CD4-positive, CD25-positive, alpha-beta regulatory T cell (primary cell): ENCODE measurements at regions not wholly inside any gene's neighbourhood (a gene's known extent, or its start where the extent isn't known, plus 50 kb on each side); places are given as distances from the start of the nearest gene placed in this dataset.
"Not testable (repeated sequence)": the region's sequence is repeated elsewhere in the genome, so short reads cannot be mapped to it uniquely, and the experiment has no call there.

Experiments
- ATAC-seq, 2 donors: fragments of 150-1000 bp; cut with Tn5 transposase; one replicate each; pipeline ENCODE4 v1.10.0; 2021; ENCODE audit warnings: low read depth in 2 of 2, moderate number of reproducible peaks in 2 of 2, moderate library complexity in 1 of 2
- DNase-seq, 3 donors: peaks; one replicate each; pipeline versions ENCODE4 v3.0.0 to v3.0.0-alpha.2; 2012 to 2022; ENCODE audit warnings: mixed read lengths in 1 of 3
- H3K27ac ChIP-seq: one replicate; pipeline ENCODE4 v1.7.0; 2013; ENCODE audit warnings: mild to moderate bottlenecking, low read length; ENCODE audit not compliant: insufficient read depth, poor library complexity, severe bottlenecking
- H3K27me3 ChIP-seq: one replicate; pipeline ENCODE4 v1.7.0; 2013; ENCODE audit warnings: low read length; ENCODE audit not compliant: control insufficient read depth, insufficient read depth
- H3K36me3 ChIP-seq: one replicate; pipeline ENCODE4 v1.7.0; 2013; ENCODE audit warnings: mild to moderate bottlenecking, low read length, moderate library complexity; ENCODE audit not compliant: control insufficient read depth, insufficient read depth
- H3K4me1 ChIP-seq: 2 replicates; pipeline ENCODE4 v1.7.0; 2013; ENCODE audit warnings: mild to moderate bottlenecking, low read length; ENCODE audit not compliant: insufficient read depth, control insufficient read depth, poor library complexity, severe bottlenecking
- H3K4me3 ChIP-seq: one replicate; pipeline ENCODE4 v1.7.0; 2013; ENCODE audit warnings: low read depth, mild to moderate bottlenecking, low read length, moderate library complexity
- H3K9me3 ChIP-seq, 2 experiments: 1 replicate in 1 of 2; 2 replicates in 1 of 2; pipeline ENCODE4 v1.7.0; 2013; ENCODE audit warnings: low read length in 2 of 2, mild to moderate bottlenecking in 1 of 2, moderate library complexity in 1 of 2; ENCODE audit not compliant: control insufficient read depth in 2 of 2
- H3K27ac Mint-ChIP-seq, 3 donors: one replicate each; pipeline ENCODE4 v1.8.0; 2020 to 2022; ENCODE audit warnings: mild to moderate bottlenecking in 3 of 3, mixed read lengths in 3 of 3, moderate library complexity in 2 of 3
- H3K27me3 Mint-ChIP-seq: one replicate; pipeline ENCODE4 v1.8.0; 2022; ENCODE audit warnings: mild to moderate bottlenecking, mixed read lengths
- H3K36me3 Mint-ChIP-seq: one replicate; pipeline ENCODE4 v1.8.0; 2020; ENCODE audit warnings: mixed read lengths
- H3K4me1 Mint-ChIP-seq, 4 donors: one replicate each; pipeline ENCODE4 v1.8.0; 2020 to 2022; ENCODE audit warnings: mixed read lengths in 4 of 4, mild to moderate bottlenecking in 1 of 4
- H3K4me3 Mint-ChIP-seq, 4 donors: one replicate each; pipeline ENCODE4 v1.8.0; 2020 to 2022; ENCODE audit warnings: mild to moderate bottlenecking in 4 of 4, mixed read lengths in 4 of 4, moderate library complexity in 3 of 4
- H3K9me3 Mint-ChIP-seq, 7 donors: one replicate each; pipeline ENCODE4 v1.8.0; 2020 to 2022; ENCODE audit warnings: mixed read lengths in 7 of 7, mild to moderate bottlenecking in 3 of 7, moderate library complexity in 2 of 7

DNA sequence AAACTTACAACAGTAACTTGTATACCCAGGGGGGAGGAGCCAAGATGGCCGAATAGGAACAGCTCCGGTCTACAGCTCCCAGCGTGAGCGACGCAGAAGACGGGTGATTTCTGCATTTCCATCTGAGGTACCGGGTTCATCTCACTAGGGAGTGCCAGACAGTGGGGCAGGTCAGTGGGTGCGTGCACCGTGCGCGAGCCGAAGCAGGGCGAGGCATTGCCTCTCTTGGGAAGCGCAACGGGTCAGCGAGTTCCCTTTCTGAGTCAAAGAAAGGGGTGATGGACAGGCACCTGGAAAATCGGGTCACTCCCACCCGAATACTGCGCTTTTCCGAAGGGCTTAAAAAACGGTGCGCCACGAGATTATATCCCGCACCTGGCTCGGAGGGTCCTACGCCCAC, 278.8 kb downstream of the FAM47B start:
- not testable (repeated sequence) for H3K27me3 Mint-ChIP-seq, H3K4me3 ChIP-seq, H3K27ac Mint-ChIP-seq, H3K36me3 ChIP-seq, H3K4me1 Mint-ChIP-seq, DNase-seq, H3K4me1 ChIP-seq, H3K27me3 ChIP-seq, H3K9me3 Mint-ChIP-seq, H3K4me3 Mint-ChIP-seq, H3K36me3 Mint-ChIP-seq, ATAC-seq, H3K9me3 ChIP-seq, H3K27ac ChIP-seq

DNA sequence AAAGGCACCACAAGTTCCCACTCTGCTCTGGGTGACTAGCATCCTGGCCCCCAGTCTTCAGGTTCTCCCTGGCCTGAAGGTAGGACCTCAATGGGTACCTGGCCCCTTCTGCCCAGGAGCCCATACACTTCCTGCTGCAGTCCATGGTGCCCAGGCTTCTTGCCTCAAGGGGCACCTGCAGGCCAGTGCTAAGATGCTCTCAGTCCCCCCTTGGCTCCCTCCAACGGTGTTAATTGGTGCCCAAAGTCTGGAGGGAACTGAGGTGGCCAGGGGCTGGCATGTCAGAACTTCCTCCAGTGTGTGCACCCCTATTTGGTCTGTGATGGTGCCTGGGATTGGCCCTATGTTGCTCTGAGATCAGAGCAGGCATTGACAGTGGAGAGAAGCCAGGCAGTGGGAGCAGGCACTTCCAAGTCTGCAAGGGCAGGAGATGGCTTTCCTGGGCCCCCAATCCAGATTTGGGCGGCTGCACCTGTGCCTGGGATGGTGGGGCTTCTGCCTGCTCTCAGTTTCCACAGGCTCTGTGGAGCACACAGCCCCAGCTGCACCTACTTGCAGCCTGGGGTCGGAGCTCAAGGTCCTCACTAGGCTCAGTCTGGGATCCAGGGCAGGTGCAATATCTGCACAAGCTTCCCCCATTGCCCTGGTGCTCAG, 301.6 kb downstream of the FAM47B start:
- Histone ChIP-seq H3K9me3 (no peaks in the 10 kb centered on the region), H3K4me1 (no peaks in the 10 kb centered on the region), H3K27ac (no peak overlapping the region), H3K36me3 (no peaks in the 10 kb centered on the region), H3K27me3 (no peaks in the 10 kb centered on the region), H3K4me3 (no peak overlapping the region)
- Mint-ChIP-seq H3K27ac (no peak overlapping the region), H3K4me3 (no peak overlapping the region), H3K36me3 (no peaks in the 10 kb centered on the region), H3K27me3 (no peaks in the 10 kb centered on the region), H3K9me3 (peaks cover 0 to 3% (median 0%) of the 10 kb centered on the region in 7 donors), H3K4me1 (no peaks in the 10 kb centered on the region)
- DNase-seq (no peak), ATAC-seq (no peak)

DNA sequence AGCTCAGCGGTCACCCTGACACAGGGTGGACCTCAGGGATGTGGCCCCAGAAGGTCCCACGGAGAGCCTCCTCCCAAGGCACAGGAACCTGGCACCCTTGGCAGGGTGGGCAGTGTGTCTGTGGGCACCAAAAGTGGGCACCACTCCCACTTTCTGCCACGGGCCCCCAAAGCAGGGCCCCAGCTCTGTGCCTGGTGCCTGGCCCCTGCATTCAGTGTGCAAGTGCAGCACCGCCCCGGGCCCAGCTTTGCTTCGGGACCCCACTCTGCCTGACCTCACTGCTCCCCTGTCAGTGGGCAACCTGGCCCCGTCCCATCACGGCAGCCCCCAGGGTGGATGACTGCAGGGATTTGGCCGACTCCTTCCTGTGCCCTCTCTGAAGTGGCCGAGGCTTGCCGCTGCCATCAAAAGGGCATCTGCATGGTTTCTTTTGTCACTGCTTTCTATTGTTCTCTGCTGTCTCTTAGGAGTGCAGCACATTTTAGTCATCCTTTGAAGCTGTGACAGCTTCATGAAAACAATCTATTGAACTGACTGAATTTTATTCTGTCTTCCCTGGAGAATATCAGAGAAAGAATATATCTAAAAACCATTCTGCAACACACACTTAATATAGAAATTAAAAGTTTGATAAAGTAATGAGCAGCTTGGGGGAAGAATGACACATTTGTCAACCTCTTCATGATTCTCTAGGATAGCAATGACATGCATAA, 302.4 kb downstream of the FAM47B start:
- H3K9me3 Mint-ChIP-seq = peaks cover 0 to 3% (median 0%) of the 10 kb centered on the region in 7 donors
- Histone ChIP-seq H3K36me3 (no peaks in the 10 kb centered on the region), H3K9me3 (no peaks in the 10 kb centered on the region), H3K27ac (no peak overlapping the region), H3K4me1 (no peaks in the 10 kb centered on the region), H3K27me3 (no peaks in the 10 kb centered on the region), H3K4me3 (no peak overlapping the region)
- no peaks in the 10 kb centered on the region for H3K4me1 Mint-ChIP-seq
- ATAC-seq = no peak
- H3K27me3 Mint-ChIP-seq = no peaks in the 10 kb centered on the region
- no peak overlapping the region for H3K4me3 Mint-ChIP-seq
- DNase-seq = no peak
- H3K27ac Mint-ChIP-seq = no peak overlapping the region
- H3K36me3 Mint-ChIP-seq = no peaks in the 10 kb centered on the region

DNA sequence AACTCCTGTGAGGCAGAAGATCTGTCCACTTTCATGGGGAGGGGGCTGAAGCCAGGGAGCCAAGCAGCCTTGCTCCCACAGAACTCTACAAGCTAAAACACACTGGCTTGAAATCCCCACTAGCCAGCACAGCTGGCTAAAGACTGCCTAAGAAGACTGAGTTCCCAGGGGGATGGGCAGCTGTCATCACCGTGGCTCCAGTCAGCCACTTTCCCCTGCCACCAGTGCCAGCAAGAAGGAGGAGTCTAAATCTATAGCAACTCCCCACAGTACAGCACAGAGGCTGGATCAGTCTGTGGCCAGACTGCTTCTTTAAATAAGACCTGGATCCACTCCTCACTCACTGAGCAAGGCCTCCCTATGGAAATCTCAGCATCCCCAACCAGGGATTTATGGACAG, 308.6 kb downstream of the FAM47B start:
- Histone ChIP-seq H3K4me3 (no peak overlapping the region), H3K27ac (no peak overlapping the region), H3K27me3 (no peaks in the 10 kb centered on the region), H3K9me3 (no peaks in the 10 kb centered on the region), H3K4me1 (no peaks in the 10 kb centered on the region), H3K36me3 (no peaks in the 10 kb centered on the region)
- no peaks in the 10 kb centered on the region for H3K4me1 Mint-ChIP-seq
- DNase-seq (no peak), ATAC-seq (no peak)
- no peaks in the 10 kb centered on the region for H3K36me3 Mint-ChIP-seq
- H3K9me3 Mint-ChIP-seq = peaks cover 0 to 2% (median 0%) of the 10 kb centered on the region in 7 donors
- H3K4me3 Mint-ChIP-seq = no peak overlapping the region
- no peaks in the 10 kb centered on the region for H3K27me3 Mint-ChIP-seq
- H3K27ac Mint-ChIP-seq = no peak overlapping the region

DNA sequence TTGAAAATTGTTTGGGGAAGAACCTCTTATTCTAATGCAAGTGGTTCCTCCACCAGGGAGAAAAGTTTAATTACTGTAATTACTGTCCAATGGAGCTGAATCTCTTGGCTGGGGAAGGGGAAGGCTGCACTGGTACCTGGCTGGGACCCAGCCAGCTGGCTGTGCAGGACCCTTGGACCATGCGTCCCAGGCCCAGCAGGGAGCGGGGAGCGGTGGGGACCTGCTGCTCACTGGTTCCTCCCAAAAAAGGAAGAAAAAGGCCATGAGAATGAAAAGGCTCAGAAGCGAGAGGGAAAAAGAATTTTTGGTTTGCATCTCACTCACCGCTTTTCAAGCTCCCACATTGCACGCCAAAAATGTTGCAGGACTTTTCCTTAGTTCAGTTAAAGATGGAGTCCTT, 333.5 kb downstream of the FAM47B start:
- H3K4me1 Mint-ChIP-seq = no peaks in the 10 kb centered on the region
- H3K4me1 ChIP-seq = no peaks in the 10 kb centered on the region
- DNase-seq = no peak
- no peak overlapping the region for H3K27ac Mint-ChIP-seq
- H3K27me3 Mint-ChIP-seq = no peaks in the 10 kb centered on the region
- H3K27me3 ChIP-seq = no peaks in the 10 kb centered on the region
- no peak for ATAC-seq
- no peaks in the 10 kb centered on the region for H3K36me3 ChIP-seq
- no peak overlapping the region for H3K27ac ChIP-seq
- H3K9me3 Mint-ChIP-seq = peaks cover 0 to 1% (median under 1%) of the 10 kb centered on the region in 7 donors
- H3K36me3 Mint-ChIP-seq = no peaks in the 10 kb centered on the region
- H3K9me3 ChIP-seq = no peaks in the 10 kb centered on the region
- no peak overlapping the region for H3K4me3 Mint-ChIP-seq
- no peak overlapping the region for H3K4me3 ChIP-seq

DNA sequence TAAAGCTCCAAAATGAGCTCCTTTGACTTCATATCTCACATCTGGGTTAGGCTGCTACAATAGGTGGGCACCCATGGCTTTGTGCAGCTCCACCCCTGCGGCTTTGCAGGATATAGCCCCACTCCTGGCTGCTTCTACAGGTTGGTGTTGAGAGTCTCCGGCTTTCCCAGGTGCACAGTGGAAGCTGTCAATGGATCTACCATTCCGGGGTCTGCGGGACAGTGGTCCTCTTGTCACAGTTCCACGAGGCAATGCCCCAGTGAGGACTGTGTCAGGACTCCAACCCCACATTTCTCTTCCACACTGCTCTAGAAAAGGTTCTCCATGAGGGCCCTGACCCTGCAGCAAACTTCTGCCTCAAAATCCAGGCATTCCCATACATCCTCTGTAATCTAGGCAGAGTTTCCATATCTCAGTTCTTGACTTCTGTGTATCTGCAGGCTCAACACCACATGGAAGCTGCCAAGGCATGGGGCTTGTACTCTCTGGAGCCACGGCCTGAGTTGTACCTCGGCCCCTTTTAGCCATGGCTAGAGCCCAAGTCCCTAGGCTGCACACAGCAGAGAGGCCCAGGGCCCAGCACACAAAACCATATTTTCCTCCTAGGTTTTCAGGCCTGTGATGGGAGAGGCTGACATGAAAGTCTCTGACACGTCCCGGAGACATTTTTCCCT, 342.8 kb downstream of the FAM47B start:
- Histone ChIP-seq H3K4me1 (no peaks in the 10 kb centered on the region), H3K36me3 (no peaks in the 10 kb centered on the region), H3K27me3 (no peaks in the 10 kb centered on the region), H3K4me3 (no peak overlapping the region), H3K9me3 (peaks cover 0 to 4% of the 10 kb centered on the region in 2 experiments), H3K27ac (no peak overlapping the region)
- DNase-seq (no peak), ATAC-seq (no peak)
- Mint-ChIP-seq H3K27me3 (no peaks in the 10 kb centered on the region), H3K9me3 (peaks cover 0 to 10% (median 1%) of the 10 kb centered on the region in 7 donors), H3K36me3 (no peaks in the 10 kb centered on the region), H3K27ac (no peak overlapping the region), H3K4me3 (no peak overlapping the region), H3K4me1 (no peaks in the 10 kb centered on the region)

DNA sequence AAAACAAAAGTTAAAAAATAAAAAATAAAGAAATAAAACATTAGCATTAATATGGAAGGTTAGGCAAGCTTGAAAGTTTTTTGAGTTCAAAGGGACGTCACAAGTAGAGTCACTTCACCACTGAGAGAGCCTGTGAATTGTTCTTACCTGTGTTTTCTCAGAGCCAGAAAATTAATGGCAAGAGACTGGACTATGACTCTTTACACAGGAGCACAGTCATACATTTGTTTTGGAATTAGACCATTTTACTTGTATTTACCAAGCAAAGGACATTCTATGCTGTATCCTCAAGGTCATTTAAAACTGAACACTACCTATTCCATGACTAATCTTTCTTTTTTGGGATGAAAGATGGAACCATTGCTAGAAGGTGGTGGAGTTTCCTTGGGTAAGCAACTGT, 346.1 kb downstream of the FAM47B start:
- Histone ChIP-seq H3K4me3 (no peak overlapping the region), H3K9me3 (no peaks in the 10 kb centered on the region), H3K27me3 (no peaks in the 10 kb centered on the region), H3K4me1 (no peaks in the 10 kb centered on the region), H3K27ac (no peak overlapping the region), H3K36me3 (no peaks in the 10 kb centered on the region)
- Mint-ChIP-seq H3K9me3 (peaks cover 0 to 10% (median 0%) of the 10 kb centered on the region in 7 donors), H3K27me3 (no peaks in the 10 kb centered on the region), H3K36me3 (no peaks in the 10 kb centered on the region), H3K4me1 (no peaks in the 10 kb centered on the region), H3K27ac (no peak overlapping the region), H3K4me3 (no peak overlapping the region)
- ATAC-seq (no peak), DNase-seq (no peak)
